ENCODE measurements at regions not wholly inside any gene's neighbourhood (a gene's known extent, or its start where the extent isn't known, plus 50 kb on each side); places are given as distances from the start of the nearest gene placed in this dataset.
"Not testable (repeated sequence)": the region's sequence is repeated elsewhere in the genome, so short reads cannot be mapped to it uniquely, and the experiment has no call there.

- no peak for DNase-seq
These were observed 311.9 kb upstream of the ANKH start for GRCh38 chr5:15183520-15183919.

DNA sequence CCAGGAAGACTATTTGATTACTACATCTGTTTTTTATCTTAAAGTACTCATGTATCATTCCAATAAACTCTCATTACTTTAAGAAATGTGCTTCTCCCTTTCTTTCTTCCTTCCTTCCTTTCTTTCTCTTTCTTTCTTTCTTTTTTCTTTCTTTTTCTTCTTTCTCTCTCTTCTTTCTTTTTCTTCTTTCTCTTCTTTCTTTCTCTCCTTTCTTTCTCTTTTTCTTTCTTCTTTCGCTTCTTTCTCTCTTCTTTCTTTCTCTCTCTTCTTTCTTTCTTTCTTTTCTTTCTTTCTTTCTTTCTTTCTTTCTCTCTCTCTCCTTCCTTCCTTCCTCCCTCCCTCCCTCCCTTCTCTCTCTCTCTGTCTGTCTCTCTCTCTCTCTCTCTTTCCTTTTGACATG is 298.6 kb upstream of the ANKH start:
- DNase-seq = no peak

GRCh38 chr5:15168358-15168757 is 296.8 kb upstream of the ANKH start:
- DNase-seq = no peak

- no peak for DNase-seq
These were observed 288.5 kb upstream of the ANKH start for GRCh38 chr5:15160091-15160490.

DNA sequence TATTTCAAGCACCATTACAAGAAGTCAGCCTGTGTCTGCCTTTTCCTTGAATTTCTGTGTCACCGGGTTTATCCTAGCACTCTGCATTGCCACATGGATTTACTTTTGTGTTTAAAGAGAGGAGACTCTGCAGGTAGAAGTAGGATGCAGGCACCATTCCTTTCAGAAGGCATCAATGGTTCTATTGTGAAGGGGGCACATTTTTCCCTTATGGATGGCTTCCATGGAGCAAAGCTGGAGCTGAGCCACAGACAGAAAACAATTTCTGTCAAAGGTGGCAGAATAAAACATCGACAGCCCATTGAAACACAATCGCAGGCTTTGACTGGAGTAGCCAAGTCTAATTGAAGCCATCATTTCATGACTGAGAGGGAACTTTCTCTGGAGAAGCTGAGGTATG is 288.0 kb upstream of the ANKH start:
- DNase-seq = no peak

GRCh38 chr5:15142458-15142857 is 270.9 kb upstream of the ANKH start:
- no peak for DNase-seq

DNA sequence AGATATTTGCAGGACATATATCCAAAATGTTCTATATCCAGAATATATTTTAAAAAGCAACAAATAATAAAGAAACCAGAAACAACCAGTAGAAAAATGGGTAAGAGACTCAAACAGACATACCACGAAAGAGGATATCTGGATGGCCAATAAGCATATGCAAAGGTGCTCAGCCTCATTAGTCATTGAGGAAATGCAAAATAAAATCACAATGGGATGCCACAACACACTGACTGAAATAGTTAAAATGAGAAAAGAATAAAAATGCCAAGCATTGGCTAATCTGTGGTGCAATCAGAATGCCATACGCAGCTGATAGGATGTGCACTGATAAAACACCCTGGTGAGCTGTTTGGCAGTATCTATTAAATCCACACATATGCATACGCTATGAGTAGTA is 265.8 kb upstream of the ANKH start:
- DNase-seq = no peak

- no peak for DNase-seq
These were observed 264.1 kb upstream of the ANKH start for GRCh38 chr5:15135661-15136060.

GRCh38 chr5:15133456-15133965 is 261.9 kb upstream of the ANKH start:
- no peak for DNase-seq

DNA sequence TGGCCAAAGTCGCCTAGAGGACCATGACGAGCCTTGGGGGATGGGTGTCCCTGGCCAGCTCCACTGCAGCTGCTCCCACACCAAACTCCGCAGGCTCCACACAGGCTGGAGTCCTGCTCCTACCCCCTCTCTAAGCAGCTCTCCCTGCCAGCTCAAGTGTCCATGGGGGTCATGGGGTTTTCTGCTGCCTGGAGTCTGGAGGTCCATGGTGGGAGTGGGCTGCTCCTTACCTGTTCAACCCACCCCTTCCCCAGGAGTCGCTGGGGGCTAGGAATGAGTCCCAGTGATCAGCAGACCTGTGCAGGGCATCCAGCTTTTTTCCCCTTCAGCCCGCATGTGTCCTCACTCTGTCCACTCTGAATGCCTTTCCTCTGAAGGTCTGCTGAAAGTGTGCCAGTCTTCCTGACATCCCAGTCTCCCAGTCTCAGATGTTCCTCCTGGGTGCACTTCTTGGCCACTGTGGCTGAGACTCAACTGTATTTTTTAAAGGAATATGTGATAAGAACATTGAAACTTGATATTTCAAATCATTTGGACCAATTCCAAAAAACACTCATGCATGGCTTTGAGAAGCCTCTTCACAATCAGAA is 261.3 kb upstream of the ANKH start:
- DNase-seq = no peak

DNA sequence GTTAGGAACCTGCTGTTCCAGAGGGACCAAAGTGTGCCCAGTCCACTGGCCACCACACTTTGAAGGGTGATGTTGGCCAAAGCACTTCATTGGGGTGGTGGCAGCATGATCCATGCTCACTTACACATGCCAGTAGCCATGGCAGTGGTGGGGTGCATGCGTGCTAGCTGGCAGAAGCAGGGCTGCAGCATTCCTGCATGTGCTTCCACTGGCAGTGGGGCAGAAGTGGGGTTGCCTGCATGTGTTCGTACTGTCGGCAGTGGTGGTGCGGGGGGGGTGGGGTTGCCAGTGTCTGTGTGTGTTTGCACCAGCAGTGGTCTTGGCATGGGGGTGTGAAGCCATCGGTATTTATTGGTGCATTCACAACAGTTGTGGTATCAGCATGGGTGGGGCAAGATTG is 260.3 kb upstream of the ANKH start:
- no peak for DNase-seq

DNA sequence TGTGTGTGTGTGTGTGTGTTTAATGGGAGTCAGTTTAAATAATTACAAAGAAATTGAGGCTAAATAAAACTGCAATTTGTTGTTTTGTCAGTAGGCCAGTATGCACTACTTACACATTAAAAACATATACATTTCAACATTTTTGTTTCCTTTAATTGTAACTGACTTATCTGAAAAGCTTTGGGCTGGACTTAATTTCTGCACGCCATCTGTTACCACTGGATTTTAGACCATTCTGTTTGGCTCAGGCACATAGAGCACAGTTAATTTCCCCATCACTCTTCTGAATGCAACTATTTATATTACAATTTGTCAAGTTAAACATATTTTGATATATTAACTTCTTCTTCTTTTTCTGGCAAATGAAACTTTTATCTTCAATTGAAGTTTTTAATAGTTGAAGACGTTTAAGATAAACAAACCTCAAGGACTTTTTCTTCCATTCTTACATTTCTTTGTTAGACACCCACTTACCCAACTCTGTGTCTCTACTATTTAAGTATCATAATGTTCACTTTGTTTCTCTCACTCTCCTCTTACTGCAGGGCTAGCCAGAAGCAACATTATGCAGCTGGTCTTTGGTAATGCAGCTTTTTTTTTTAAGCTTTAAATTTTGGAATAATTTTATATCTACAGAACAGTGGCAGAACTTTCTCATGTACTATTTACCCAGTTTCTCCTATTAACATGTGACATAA is 253.4 kb upstream of the ANKH start:
- no peak for DNase-seq

- no peak for DNase-seq
These were observed 252.9 kb upstream of the ANKH start for GRCh38 chr5:15124461-15124860.

DNA sequence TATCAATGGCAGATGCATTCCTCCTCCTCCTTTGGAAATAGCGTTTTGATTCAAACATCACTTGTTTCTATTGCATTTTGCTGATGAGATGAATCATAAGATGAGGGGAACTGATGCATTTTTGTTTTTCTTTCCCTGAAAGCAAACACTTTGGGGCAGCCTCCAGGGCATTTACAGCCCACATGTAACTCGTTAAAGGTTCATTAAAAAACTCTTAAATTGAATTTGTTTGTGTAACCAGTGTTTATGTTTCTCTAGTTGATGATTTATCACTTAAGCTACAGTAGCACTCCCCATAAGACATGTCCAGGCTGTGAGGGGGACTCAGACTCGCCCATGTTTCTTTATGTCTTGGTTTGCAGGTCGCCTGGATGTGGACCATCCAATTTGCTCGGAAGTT is 246.1 kb upstream of the ANKH start:
- DNase-seq = no peak

DNA sequence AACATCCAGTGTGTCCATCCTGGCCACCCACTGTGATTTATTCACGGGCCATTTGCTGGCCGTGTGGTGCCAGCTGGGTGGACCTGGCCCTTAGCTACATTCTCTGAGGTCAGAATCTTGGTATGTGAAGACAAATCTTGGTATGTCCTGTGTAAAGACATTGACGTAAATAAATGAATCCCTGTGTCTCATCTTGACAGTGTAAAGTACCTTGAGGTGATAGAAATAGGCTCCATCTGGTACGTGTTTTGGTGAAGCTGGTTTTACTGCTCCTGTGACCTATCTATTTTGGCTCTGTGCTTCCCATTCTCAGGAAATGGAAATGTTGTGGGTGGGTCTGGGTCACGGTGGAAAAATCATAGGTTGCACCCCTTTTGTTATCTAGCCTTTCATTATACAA is 245.4 kb upstream of the ANKH start:
- no peak for DNase-seq

DNA sequence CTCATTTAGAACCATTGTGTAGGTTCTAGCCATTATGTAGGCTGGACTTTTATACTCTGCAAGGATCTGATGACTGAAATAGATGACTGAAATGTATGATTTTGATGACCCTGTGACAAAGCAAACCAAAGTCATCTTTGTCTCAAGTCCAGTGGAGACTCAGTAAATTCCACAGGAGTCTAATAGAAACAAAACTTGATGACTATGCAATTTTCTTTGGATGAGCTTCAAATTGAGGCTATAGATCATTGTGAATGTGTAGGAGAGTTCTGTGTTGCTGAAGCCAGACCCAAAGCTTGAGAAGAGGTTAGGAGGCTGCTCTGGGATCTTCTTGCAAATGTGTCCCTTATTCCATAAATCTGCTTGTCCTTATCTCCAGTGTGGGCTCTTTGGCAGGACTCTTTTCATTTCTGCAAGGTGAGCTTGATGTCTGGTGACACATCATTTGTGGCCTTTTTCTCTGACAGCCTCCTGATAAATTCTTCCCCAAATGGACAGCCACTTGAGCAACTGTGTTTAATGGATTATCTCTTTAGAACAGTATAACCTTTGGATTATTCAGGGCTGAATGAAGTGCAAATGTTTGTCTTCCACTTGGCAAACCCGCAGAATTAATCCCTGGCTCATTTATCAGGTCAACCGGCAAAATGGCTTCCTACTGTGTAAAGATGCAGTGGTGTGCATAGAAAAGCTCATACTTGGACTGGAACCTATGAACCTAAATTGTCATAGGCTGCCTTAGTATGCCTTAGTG is 235.1 kb upstream of the ANKH start:
- no peak for DNase-seq

- DNase-seq = no peak
These were observed 234.3 kb upstream of the ANKH start for GRCh38 chr5:15105799-15106393.

- DNase-seq = no peak
These were observed 232.3 kb upstream of the ANKH start for GRCh38 chr5:15103864-15104263.

GRCh38 chr5:15103130-15103529 is 231.6 kb upstream of the ANKH start:
- no peak for DNase-seq

GRCh38 chr5:15097552-15097951 is 226.0 kb upstream of the ANKH start:
- DNase-seq = no peak

DNA sequence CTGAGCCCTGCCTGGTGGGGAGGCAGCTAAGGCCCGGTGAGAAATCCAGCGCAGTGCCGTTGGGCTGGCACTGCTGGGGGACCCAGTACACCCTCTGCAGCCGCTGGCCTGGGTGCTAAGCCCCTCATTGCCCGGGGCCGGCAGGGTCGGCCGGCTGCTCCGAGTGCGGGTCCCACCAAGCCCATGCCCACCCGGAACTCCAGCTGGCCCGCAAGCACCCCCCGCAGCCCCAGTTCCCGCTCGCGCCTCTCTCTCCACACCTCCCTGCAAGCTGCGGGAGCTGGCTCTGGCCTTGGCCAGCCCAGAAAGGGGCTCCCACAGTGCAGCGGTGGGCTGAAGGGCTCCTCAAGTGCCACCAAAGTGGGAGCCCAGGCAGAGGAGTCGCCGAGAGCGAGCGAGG is 225.1 kb upstream of the ANKH start:
- DNase-seq = not testable (repeated sequence)

DNA sequence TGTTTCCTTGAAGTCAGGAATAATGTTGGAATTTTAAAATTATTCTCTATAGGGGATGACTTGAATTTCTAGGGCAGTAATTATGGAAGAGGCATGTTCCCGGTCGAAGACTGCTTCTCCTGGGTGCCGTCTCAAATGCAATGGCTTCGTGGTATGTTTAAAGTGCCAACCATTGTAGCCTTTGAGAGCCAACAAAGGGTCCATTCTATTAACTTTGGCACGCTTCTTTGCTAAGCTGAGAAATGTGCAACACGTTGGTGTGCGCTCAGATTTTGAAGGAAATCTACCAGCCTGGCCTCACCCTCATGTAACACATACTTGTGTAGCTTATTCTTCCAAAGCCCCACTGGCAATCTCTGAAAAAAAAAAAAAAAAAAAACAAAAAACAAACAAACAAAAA is 221.2 kb upstream of the ANKH start:
- DNase-seq = no peak

- no peak for DNase-seq
These were observed 214.1 kb upstream of the ANKH start for GRCh38 chr5:15085671-15086070.

GRCh38 chr5:15082096-15082495 is 210.5 kb upstream of the ANKH start:
- no peak for DNase-seq
